Astrocyte of the spinal cord (primary cell): ENCODE measurements at regions not wholly inside any gene's neighbourhood (a gene's known extent, or its start where the extent isn't known, plus 50 kb on each side); places are given as distances from the start of the nearest gene placed in this dataset.
"Not testable (repeated sequence)": the region's sequence is repeated elsewhere in the genome, so short reads cannot be mapped to it uniquely, and the experiment has no call there.

Experiments used
- DNase-seq: peaks from one replicate; pipeline ENCODE4 v3.0.0; 2011; ENCODE audit warnings: low read depth, low spot score
- H3K4me3 ChIP-seq: 2 replicates; pipeline ENCODE4 v1.5.1; 2011; ENCODE audit warnings: low read depth, mild to moderate bottlenecking, low read length, moderate library complexity
- in situ Hi-C: cut with HindIII; loops from 2 replicates; pipeline ENCODE4 v1.10.0; 2017; ENCODE audit warnings: low sequenced_read_pairs
- TF ChIP-seq, protein P1 (sequence below): IDR thresholded peaks from 2 replicates; pipeline ENCODE4 v1.5.1; 2012; ENCODE audit warnings: low read depth, mild to moderate bottlenecking, low read length, inconsistent platforms

DNA sequence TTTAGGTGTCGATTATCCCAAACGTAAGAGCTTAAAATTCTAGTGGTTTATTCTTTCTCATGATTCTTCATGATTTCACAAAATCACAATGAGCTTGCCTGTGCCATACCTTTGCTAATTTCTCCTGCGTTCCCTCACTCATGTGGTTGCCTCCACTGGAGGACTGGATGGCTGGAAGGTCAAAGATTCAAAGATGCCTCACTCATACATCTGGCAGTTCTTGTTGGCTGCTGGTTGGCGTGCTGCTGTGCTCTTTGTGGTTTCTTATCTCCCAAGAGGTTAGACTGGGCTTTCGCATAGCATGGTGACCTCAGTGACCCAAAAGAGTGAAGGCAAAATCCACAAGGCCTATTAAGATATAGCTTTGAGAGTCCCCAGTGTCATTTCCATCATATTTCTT is 877.6 kb upstream of the AUTS2 start:
- H3K4me3 ChIP-seq, result no peak overlapping the region
- DNase-seq, result peak; percentile 31
- TF ChIP-seq, protein P1, sequence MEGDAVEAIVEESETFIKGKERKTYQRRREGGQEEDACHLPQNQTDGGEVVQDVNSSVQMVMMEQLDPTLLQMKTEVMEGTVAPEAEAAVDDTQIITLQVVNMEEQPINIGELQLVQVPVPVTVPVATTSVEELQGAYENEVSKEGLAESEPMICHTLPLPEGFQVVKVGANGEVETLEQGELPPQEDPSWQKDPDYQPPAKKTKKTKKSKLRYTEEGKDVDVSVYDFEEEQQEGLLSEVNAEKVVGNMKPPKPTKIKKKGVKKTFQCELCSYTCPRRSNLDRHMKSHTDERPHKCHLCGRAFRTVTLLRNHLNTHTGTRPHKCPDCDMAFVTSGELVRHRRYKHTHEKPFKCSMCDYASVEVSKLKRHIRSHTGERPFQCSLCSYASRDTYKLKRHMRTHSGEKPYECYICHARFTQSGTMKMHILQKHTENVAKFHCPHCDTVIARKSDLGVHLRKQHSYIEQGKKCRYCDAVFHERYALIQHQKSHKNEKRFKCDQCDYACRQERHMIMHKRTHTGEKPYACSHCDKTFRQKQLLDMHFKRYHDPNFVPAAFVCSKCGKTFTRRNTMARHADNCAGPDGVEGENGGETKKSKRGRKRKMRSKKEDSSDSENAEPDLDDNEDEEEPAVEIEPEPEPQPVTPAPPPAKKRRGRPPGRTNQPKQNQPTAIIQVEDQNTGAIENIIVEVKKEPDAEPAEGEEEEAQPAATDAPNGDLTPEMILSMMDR, result no peak
- in situ Hi-C loops, result no loop called here

DNA sequence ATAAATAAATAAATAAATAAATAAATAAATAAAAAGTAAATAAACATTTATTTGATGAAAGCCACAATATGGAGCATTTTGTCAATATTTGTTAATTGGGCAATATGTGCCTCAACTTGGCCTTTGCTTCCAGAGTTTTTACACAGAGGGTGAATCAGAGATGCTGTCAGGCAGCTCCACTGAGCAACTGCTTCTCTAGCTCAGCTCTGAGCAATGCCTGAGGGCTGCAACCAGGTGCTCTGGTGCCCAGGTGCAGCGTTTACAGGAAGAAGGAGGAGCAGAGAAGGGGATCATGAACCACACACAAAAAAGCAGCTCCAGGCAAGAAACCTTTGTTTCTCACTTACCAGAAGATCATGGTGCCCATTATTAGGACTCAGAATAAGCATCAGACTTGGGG is 876.2 kb upstream of the AUTS2 start:
- no peak for DNase-seq
- no peak overlapping the region for H3K4me3 ChIP-seq
- in situ Hi-C loops, result no loop called here
- TF ChIP-seq, protein P1, result no peak

DNA sequence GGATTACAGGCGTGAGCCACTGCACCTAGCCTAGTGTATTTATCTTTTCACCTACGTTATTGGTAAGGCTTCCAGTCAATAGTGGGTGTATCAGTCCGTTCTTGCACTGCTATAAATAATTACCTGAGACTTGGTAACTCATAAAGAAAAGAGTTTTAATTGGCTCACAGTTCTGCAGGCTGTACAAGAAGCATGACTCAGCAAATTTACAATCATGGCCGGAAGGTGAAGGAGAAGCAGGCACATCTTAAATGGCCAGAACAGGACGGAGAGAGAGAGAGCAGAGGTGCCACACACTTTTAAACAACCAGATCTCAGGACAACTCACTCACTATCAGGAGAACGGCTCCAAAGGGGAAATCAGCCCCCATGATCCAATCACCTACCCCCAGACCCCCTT is 873.3 kb upstream of the AUTS2 start:
- H3K4me3 ChIP-seq, result no peak overlapping the region
- in situ Hi-C loops, result no loop called here
- DNase-seq, result no peak
- TF ChIP-seq, protein P1, result no peak

DNA sequence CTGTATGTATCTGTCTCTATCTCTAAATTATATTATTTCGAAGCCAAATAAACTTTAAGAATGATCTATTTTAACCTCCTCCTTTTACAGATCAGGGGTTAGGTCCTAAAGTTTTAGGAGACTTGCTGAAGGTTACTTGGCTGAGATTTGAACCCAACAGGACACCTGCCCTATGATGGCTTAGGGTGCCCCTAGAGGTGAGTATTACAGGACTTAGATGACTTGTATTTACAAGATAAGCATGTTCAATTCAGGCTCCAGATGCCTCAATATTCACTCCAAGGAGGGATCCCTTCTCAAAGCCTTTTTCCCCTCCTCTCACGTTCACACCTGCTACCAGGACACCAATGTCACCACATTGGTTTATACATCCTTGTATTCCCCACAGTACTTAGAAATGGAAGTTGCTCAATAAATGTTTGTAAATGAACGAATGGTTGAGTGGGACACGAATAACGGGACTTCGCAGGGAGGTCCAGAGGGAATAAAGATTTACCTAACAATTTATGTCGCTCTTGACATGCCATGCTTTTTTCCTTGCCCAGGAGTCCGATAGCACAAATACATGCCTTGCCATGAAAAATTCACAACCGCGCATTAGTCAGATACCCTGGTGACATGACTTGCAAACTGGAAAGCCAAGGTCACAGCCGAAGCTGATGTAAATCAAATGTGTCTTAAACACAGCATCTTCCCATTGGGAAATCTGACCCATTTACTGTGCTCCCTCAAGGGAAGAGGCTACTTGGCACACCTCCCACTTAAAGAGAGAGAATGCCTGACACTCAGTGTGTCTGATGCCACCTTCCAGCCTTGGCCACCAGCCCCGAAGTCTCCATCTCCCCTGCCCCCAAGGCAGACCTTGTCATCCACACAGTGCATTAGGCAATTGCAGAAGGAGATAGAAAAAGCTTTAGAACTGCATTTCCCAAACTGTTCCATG is 872.2 kb upstream of the AUTS2 start:
- TF ChIP-seq, protein P1, result no peak
- no peak for DNase-seq
- in situ Hi-C loops, result no loop called here
- no peak overlapping the region for H3K4me3 ChIP-seq

DNA sequence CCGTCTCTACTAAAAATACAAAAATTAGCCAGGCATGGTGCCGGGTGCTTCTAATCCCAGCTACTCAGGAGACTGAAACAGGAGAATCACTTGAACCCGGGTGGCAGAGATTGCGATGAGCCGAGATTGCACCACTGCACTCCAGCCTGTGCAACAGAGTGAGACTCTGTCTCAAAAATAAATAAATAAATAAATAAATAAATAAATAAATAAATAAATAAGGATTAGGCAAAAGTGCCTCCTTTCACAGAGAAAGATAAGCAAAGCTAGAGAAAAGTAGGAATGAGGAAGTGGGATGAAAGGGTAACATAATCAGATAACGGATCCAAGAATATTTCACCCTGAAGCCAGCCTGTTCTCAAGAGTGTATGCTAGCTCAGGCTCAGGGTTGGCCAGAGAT is 869.6 kb upstream of the AUTS2 start:
- H3K4me3 ChIP-seq, in situ Hi-C loops, DNase-seq: not testable (repeated sequence)

DNA sequence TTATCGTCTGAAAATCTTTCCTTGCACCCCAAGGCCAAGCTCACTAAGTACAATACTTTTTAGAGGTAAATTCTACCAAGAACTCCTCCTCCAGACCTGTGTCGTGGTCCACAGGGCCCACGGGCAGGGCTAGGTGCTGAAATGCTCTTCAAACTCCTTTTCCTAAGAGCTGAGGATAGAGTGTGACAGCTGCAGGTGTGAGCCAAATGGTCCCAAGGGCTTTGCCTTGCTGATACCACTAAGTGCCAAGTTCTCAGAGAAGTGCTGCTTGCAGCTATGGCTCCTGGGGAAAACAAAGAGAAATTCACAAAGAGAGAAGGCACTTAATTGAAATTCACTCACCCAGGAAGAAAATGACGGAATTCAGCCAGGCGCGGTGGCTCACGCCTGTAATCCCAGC is 868.9 kb upstream of the AUTS2 start:
- in situ Hi-C loops, result no loop called here
- TF ChIP-seq, protein P1, result no peak
- DNase-seq, result no peak
- no peak overlapping the region for H3K4me3 ChIP-seq

DNA sequence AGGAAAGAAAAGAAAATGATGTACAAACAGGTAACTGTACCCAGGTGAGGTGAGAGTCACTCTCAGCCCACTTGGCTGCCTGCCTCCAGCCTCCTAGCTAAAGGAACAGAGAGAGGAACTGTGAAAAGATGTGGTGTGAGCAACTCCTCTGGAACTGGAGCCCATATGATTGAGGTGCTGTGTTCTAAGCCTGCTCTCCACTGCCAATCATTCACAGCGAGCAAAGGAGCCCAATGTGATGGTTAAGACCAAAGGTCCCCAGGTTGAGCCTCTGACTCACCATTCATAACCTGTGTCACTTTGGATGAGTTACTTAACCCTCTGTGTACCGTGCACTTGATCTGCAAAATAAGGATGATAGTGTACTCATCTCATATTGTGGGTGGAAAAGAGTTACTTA is 868.1 kb upstream of the AUTS2 start:
- in situ Hi-C loops, result no loop called here
- H3K4me3 ChIP-seq, result no peak overlapping the region
- TF ChIP-seq, protein P1, result no peak
- no peak for DNase-seq
